ENCODE measurements at regions not wholly inside any gene's neighbourhood (a gene's known extent, or its start where the extent isn't known, plus 50 kb on each side); places are given as distances from the start of the nearest gene placed in this dataset.

- TF ChIP-seq CTCF (IDR thresholded peaks at IDR 0.05) (no peak), POLR2A (IDR thresholded peaks at IDR 0.05) (no peak)
Observed at GRCh38 chr21:23099185-23099584, 2101.0 kb downstream of the NCAM2 start.

Data from right lobe of liver (tissue), 4 donors.